SKM-1 (cell line): ENCODE measurements at regions not wholly inside any gene's neighbourhood (a gene's known extent, or its start where the extent isn't known, plus 50 kb on each side); places are given as distances from the start of the nearest gene placed in this dataset.
A peak's percentile ranks its signal among the peaks of the same experiment; 100 is the strongest.

Source experiments
- DNase-seq: peaks from one replicate; lab custom pipeline; 2025; ENCODE audit not compliant: unreplicated experiment; lab: John Stamatoyannopoulos, UW

GRCh38 chr7:33845991-33846509 lies 59.3 kb upstream of the BMPER start:
- no peak for DNase-seq

DNA sequence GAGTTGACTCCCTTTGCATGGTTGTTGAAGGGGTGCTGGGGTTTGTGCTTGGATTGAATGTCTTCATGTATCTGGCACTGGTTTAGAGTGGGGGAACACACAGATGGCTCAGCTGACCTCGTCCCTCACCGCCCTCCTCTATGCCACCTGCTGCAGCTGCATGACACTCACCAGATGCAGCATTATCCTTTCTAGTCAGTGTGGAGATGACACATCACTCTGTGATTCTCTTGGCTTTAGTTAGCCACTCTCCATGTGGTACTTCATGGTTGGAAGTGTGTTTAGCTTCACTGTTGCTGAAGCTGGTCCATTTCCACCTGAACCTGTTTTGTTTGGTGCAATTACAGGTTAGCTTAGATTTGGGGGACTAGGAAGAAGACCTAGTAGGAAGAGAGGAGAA lies 56.3 kb upstream of the BMPER start:
- no peak for DNase-seq

DNA sequence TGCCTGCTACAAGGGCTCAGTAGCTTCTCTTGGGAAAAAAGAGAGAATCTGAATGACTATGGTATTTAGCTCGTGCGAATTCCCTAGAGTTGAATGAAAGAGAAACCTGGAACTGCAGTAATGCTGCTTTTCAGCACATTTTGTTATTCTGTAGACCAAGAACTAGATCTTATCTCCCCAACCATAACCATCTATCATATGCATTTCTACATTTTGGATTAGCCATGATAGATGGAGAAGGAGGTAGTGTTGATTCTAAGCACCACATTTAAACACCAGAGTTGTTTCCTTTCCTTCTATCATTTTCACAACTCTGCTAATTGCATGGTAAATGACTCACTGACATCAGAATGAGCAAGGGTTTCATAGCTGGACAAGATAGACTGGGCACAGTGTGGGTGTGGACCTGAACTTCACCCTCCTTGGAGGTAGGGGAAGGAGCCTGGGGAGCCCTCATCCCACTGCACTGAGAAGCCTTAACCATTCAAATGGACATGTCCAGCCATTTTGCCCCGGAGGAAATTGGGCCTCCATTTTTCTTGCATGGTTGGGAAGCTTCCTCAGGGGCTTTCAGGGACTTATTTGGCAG lies 55.3 kb upstream of the BMPER start:
- no peak for DNase-seq

DNA sequence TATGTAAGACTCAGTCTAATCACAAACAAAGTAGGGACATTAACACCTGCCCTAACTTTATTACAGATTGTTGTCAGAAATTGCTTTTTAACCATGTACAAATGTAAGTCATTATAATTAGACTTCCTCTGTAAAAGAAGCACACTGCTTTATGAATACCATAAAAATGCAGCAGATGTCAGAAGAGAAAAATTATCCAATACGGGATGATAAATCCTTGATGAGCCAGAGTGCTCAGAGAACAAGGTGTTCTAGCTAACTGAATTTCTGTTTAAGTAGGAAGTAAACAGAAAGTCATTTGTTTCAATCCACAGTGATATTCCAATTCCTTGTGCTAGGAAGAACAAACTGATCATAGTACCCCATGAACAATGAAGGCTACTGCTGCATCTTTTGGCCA lies 54.6 kb upstream of the BMPER start:
- no peak for DNase-seq

GRCh38 chr7:33852838-33853237 lies 52.5 kb upstream of the BMPER start:
- DNase-seq = no peak

- no peak for DNase-seq
Measured at GRCh38 chr7:33853361-33854062, 51.8 kb upstream of the BMPER start.

DNA sequence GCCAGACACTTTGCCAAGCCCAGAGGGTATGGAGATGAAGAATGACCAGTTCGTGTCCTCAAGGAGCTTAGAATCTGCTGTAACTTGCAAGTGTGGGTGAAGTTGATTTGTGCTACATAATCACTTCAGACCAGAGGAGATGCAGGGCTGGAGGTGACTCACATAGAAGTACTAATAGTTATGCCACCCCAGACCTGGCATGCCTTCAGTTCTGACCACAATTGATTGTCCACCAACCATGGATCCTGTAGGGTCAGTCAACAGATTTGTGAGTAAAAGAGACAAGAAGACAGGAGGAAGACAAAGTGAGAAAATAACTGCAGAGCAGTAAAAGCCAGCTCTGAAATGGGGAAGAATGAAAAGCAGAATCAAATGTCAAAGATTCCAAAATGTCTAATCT lies 51.2 kb upstream of the BMPER start:
- DNase-seq = no peak

DNA sequence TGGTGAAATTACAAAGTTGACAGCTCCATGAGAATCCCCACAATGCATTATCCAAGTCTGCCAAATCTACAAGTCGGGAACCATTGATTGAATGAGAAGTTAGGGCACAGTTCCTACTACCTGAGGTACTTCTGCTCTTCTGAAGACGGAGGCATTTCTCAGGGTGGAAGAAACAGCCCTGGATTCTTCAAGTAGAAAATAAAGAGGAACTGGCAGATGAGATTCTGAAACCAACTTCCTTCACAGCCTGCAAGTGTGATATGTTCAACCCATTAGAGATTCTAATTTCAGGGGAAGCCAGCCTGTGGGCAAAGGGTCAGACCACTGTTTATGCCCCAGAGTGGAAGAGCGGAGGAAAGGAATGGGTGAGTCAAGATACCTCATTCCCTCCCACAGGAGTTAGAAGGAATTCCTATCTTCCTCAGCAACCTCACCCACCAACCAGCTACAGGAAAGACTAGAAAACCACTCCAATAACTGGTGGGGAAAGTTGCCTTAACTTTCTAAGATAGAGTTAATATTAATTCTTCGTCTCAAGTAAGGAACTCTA lies 50.5 kb upstream of the BMPER start:
- peak; percentile 48 for DNase-seq
